ENCODE measurements at regions not wholly inside any gene's neighbourhood (a gene's known extent, or its start where the extent isn't known, plus 50 kb on each side); places are given as distances from the start of the nearest gene placed in this dataset.

GRCh38 chr12:86959766-86960458 lies 703.7 kb upstream of the MGAT4C start:
- no peak for TF ChIP-seq CTCF (IDR thresholded peaks at IDR 0.05)
- TF ChIP-seq POLR2A (IDR thresholded peaks at IDR 0.05): no peak
